ENCODE measurements at regions not wholly inside any gene's neighbourhood (a gene's known extent, or its start where the extent isn't known, plus 50 kb on each side); places are given as distances from the start of the nearest gene placed in this dataset.
A peak's percentile ranks its signal among the peaks of the same experiment; 100 is the strongest.

DNA sequence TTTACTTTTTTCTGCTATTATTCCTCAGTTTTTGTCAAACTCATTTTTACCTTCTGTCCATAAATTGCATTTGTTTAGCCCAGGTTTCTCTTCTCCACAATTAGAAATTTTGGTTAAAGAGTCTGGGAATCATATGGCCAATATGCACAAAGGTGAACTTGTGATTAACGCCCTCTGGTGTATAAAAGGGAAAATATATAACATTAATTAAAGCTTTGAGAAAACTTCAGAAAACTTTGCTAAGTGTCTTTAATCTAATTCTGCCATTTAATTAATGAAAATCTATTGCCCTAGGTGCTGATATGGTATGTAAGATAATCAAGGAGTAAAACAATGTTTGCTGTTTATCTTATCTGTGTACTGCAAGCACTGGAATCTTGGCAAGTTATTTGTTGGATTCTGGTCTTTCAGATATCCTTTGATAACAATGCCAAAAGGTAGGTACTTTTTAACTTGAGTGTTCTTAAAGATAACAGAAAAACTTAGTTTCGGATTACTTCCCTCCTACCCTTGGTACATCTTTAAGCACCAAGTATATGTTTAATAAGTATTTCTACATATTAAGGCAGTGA is 402.6 kb downstream of the SUCLA2 start:
- no peak overlapping the region for H3K4me2 ChIP-seq (ENCODE audit: low read depth, low read length, poor library complexity, severe bottlenecking)
- no peaks in the 10 kb centered on the region for H3K36me3 ChIP-seq (ENCODE audit: insufficient read depth, low read length)
- no peaks in the 10 kb centered on the region for H4K20me1 ChIP-seq (ENCODE audit: insufficient read depth, low read length, poor library complexity, severe bottlenecking)
- H3K9me3 ChIP-seq (ENCODE audit: insufficient read depth, low read depth, low read length): 0 out of 2 replicates have a peak, but pooled peaks cover 2% of the 10 kb centered on the region
- H3K9ac ChIP-seq (ENCODE audit: low read depth, low read length, poor library complexity, severe bottlenecking): no peak overlapping the region
- TF ChIP-seq, protein P1, sequence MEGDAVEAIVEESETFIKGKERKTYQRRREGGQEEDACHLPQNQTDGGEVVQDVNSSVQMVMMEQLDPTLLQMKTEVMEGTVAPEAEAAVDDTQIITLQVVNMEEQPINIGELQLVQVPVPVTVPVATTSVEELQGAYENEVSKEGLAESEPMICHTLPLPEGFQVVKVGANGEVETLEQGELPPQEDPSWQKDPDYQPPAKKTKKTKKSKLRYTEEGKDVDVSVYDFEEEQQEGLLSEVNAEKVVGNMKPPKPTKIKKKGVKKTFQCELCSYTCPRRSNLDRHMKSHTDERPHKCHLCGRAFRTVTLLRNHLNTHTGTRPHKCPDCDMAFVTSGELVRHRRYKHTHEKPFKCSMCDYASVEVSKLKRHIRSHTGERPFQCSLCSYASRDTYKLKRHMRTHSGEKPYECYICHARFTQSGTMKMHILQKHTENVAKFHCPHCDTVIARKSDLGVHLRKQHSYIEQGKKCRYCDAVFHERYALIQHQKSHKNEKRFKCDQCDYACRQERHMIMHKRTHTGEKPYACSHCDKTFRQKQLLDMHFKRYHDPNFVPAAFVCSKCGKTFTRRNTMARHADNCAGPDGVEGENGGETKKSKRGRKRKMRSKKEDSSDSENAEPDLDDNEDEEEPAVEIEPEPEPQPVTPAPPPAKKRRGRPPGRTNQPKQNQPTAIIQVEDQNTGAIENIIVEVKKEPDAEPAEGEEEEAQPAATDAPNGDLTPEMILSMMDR (conservative IDR thresholded peaks at IDR 0.05; ENCODE audit: low read length): peak; percentile 66
- TF ChIP-seq EZH2phosphoT487 (IDR thresholded peaks at IDR 0.05; ENCODE audit: borderline replicate concordance): no peak
- no peaks in the 10 kb centered on the region for H3K4me1 ChIP-seq (ENCODE audit: insufficient read depth, low read length, poor library complexity, severe bottlenecking)
- H3K79me2 ChIP-seq (ENCODE audit: insufficient read depth, low read length): no peaks in the 10 kb centered on the region
- no peak overlapping the region for H2AFZ ChIP-seq (ENCODE audit: low read length)
- H3F3A ChIP-seq (ENCODE audit: low read depth): no peaks in the 10 kb centered on the region
- H3K9me2 ChIP-seq (replicated peaks; ENCODE audit: low read depth, low read length): no peaks in the 10 kb centered on the region
- no peak overlapping the region for H3K4me3 ChIP-seq (ENCODE audit: low read length, poor library complexity, severe bottlenecking)
- no peaks in the 10 kb centered on the region for H3K27me3 ChIP-seq (ENCODE audit: insufficient read depth, low read length, poor library complexity, severe bottlenecking)

DNA sequence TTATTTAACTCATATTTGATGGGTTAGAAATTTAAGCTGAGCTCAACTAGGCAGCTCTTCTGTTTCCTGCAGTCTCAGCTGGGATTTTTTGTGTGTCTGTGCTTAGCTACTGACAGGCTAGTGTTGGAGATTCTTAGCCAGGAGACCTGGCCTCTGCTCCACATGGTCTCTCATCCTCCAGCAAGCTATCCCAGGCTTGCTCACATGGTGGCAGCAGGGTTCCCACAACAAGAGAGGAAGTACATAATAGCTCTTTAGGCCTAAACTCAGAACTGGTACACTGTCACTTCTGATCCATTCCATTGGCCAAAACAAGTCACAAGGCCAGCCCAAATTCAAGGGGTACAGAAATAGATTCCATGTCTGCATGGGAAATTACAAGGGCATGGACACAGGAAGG is 406.2 kb downstream of the SUCLA2 start:
- TF ChIP-seq, protein P1 (conservative IDR thresholded peaks at IDR 0.05; ENCODE audit: low read length): peak; percentile 38
- TF ChIP-seq EZH2phosphoT487 (IDR thresholded peaks at IDR 0.05; ENCODE audit: borderline replicate concordance): no peak
- H3K4me2 ChIP-seq (ENCODE audit: low read depth, low read length, poor library complexity, severe bottlenecking): no peak overlapping the region
- no peaks in the 10 kb centered on the region for H3K9me2 ChIP-seq (replicated peaks; ENCODE audit: low read depth, low read length)
- no peaks in the 10 kb centered on the region for H3K27me3 ChIP-seq (ENCODE audit: insufficient read depth, low read length, poor library complexity, severe bottlenecking)
- no peak overlapping the region for H3K9ac ChIP-seq (ENCODE audit: low read depth, low read length, poor library complexity, severe bottlenecking)
- H3K36me3 ChIP-seq (ENCODE audit: insufficient read depth, low read length): no peaks in the 10 kb centered on the region
- no peaks in the 10 kb centered on the region for H3K79me2 ChIP-seq (ENCODE audit: insufficient read depth, low read length)
- H3K4me1 ChIP-seq (ENCODE audit: insufficient read depth, low read length, poor library complexity, severe bottlenecking): no peaks in the 10 kb centered on the region
- H3K9me3 ChIP-seq (ENCODE audit: insufficient read depth, low read depth, low read length): 0 out of 2 replicates have a peak, but pooled peaks cover 2% of the 10 kb centered on the region
- no peaks in the 10 kb centered on the region for H4K20me1 ChIP-seq (ENCODE audit: insufficient read depth, low read length, poor library complexity, severe bottlenecking)
- H2AFZ ChIP-seq (ENCODE audit: low read length): no peak overlapping the region
- no peak overlapping the region for H3K4me3 ChIP-seq (ENCODE audit: low read length, poor library complexity, severe bottlenecking)
- no peaks in the 10 kb centered on the region for H3F3A ChIP-seq (ENCODE audit: low read depth)

DNA sequence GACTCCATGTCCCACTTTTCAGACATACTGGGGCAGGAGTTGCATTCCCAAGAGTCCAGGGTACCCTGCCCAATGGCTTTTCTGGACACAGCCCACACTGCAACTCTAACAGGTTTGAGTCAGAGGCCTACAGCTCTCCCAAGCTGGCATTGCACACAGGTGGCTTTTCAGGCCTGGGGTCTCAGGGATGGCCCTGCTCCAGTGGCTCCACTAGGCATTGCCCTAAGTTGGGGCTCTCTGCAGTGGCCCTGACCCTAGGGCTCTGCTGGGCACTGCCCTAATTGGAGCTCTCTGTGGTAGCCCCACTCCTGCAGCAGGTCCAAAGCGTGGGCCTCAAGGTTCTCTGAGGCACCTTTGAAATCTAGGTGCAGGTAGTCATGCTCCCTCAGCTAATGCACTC is 408.8 kb downstream of the SUCLA2 start:
- Histone ChIP-seq H4K20me1 (ENCODE audit: insufficient read depth, low read length, poor library complexity, severe bottlenecking) (no peaks in the 10 kb centered on the region), H3K4me1 (ENCODE audit: insufficient read depth, low read length, poor library complexity, severe bottlenecking) (no peaks in the 10 kb centered on the region), H3K79me2 (ENCODE audit: insufficient read depth, low read length) (no peaks in the 10 kb centered on the region), H3K9me3 (ENCODE audit: insufficient read depth, low read depth, low read length) (0 out of 2 replicates have a peak, but pooled peaks cover 2% of the 10 kb centered on the region), H3F3A (ENCODE audit: low read depth) (no peaks in the 10 kb centered on the region), H2AFZ (ENCODE audit: low read length) (no peak overlapping the region), H3K9me2 (replicated peaks; ENCODE audit: low read depth, low read length) (no peaks in the 10 kb centered on the region), H3K4me3 (ENCODE audit: low read length, poor library complexity, severe bottlenecking) (no peak overlapping the region), H3K27me3 (ENCODE audit: insufficient read depth, low read length, poor library complexity, severe bottlenecking) (no peaks in the 10 kb centered on the region), H3K4me2 (ENCODE audit: low read depth, low read length, poor library complexity, severe bottlenecking) (no peak overlapping the region), H3K9ac (ENCODE audit: low read depth, low read length, poor library complexity, severe bottlenecking) (no peak overlapping the region), H3K36me3 (ENCODE audit: insufficient read depth, low read length) (no peaks in the 10 kb centered on the region)
- no peak for TF ChIP-seq EZH2phosphoT487 (IDR thresholded peaks at IDR 0.05; ENCODE audit: borderline replicate concordance)
- TF ChIP-seq, protein P1 (conservative IDR thresholded peaks at IDR 0.05; ENCODE audit: low read length): no peak

Measured in Loucy (cell line).